K562 (cell line): ENCODE measurements at regions not wholly inside any gene's neighbourhood (a gene's known extent, or its start where the extent isn't known, plus 50 kb on each side); places are given as distances from the start of the nearest gene placed in this dataset.

ENCODE experiments used
- CBX3 ChIP-seq, 2 experiments: IDR thresholded peaks; 1 replicate in 1 of 2; 2 replicates in 1 of 2; pipeline ENCODE4 v1.6.1; 2012; ENCODE audit warnings: inconsistent platforms in 2 of 2, low read length in 2 of 2, borderline replicate concordance in 1 of 2, control low read depth in 1 of 2
- MAX ChIP-seq: sonication (generic); formaldehyde crosslinking; IDR thresholded peaks from 2 replicates; pipeline ENCODE4 v1.9.0; 2022; ENCODE audit warnings: mild to moderate bottlenecking, missing genetic modification reagents
- MGA ChIP-seq: fragments of 450-650 bp; IDR thresholded peaks from 2 replicates; pipeline ENCODE4 v1.6.1; 2016; ENCODE audit warnings: mild to moderate bottlenecking, moderate library complexity
- MLX ChIP-seq, 2 experiments: fragments of 450-650 bp in 1 of 2; sonication (generic) in 1 of 2; formaldehyde crosslinking; conservative IDR thresholded peaks; 2 replicates each; pipeline versions ENCODE4 v1.4.0 to v1.8.1; 2020 to 2022; ENCODE audit warnings: mild to moderate bottlenecking in 1 of 2, missing genetic modification reagents in 1 of 2
- SRSF7 ChIP-seq: fragments of 200-400 bp; formaldehyde crosslinking; optimal IDR thresholded peaks from 2 replicates; pipeline ENCODE3; 2017; ENCODE audit warnings: mild to moderate bottlenecking, low read depth, low read length
- ZC3H8 ChIP-seq: fragments of 450-650 bp; IDR thresholded peaks from 2 replicates; pipeline ENCODE4 v1.6.1; 2017
- ZFP91 ChIP-seq: sonication (generic); formaldehyde crosslinking; IDR thresholded peaks from 2 replicates; pipeline ENCODE4 v1.8.0; 2022; ENCODE audit warnings: mild to moderate bottlenecking, missing genetic modification reagents
- ZNF449 ChIP-seq: fragments of 250-450 bp; sonication (Bioruptor Pico); IDR thresholded peaks from 2 replicates; pipeline ENCODE4 v1.8.0; 2022; ENCODE audit warnings: moderate library complexity, mild to moderate bottlenecking, inconsistent platforms
- ZNF79 ChIP-seq: fragments of 250-450 bp; sonication (Bioruptor Pico); IDR thresholded peaks from 2 replicates; pipeline ENCODE4 v1.4.0; 2020; ENCODE audit warnings: low read depth, mild to moderate bottlenecking, moderate library complexity

GRCh38 chr11:72493426-72494108, 59.2 kb upstream of the CLPB start (continued):
- TF ChIP-seq MGA (no peak), MAX (CRISPR knock-in tag) (no peak), ZC3H8 (no peak), ZNF449 (CRISPR knock-in tag) (no peak), MLX (CRISPR knock-in tag; conservative IDR thresholded peaks at IDR 0.05) (no peak), CBX3 (IDR thresholded peaks at IDR 0.05; ENCODE audit: borderline replicate concordance in 1 of 2, low read length in 2 of 2) (no peak), ZFP91 (no peak), SRSF7 (no peak), ZNF79 (CRISPR knock-in tag) (no peak)
